ENCODE measurements at regions not wholly inside any gene's neighbourhood (a gene's known extent, or its start where the extent isn't known, plus 50 kb on each side); places are given as distances from the start of the nearest gene placed in this dataset.

DNA sequence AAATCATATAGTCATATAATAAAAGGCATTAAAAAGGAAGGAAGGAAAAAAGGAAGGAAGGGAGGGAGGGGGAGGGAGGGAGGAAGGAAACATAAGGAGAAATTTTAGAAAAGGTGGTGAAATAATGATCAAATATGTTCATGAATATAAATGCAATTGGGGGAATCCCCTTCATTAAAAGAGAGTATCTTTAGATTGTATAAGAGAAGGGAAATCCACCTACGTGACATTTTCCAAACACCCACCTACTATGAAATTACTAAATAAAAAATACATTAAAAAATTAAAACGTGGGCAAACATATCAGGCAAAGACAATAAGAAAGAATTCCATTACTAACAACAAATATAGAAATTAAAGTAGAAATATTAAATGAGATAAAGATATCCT lies 203.4 kb upstream of the PARD3B start:
- Histone ChIP-seq H3K4me2 (ENCODE audit: low read length) (no peak overlapping the region), H3F3A (ENCODE audit: insufficient read depth, low read length) (no peaks in the 10 kb centered on the region), H3K27me3 (ENCODE audit: insufficient read depth, low read length) (no peaks in the 10 kb centered on the region), H2AFZ (ENCODE audit: low read length) (no peak overlapping the region), H3K27ac (ENCODE audit: low read depth, low read length, poor library complexity, severe bottlenecking) (no peak overlapping the region), H3K9me3 (ENCODE audit: low read length) (no peaks in the 10 kb centered on the region), H3K4me1 (ENCODE audit: insufficient read depth, low read length, severe bottlenecking) (no peaks in the 10 kb centered on the region), H3K4me3 (ENCODE audit: low read depth, low read length, poor library complexity, severe bottlenecking) (no peak overlapping the region), H3K79me2 (ENCODE audit: insufficient read depth, low read length) (no peaks in the 10 kb centered on the region), H3K36me3 (ENCODE audit: insufficient read depth, low read length) (no peaks in the 10 kb centered on the region), H3K9ac (ENCODE audit: low read length) (no peak overlapping the region), H4K20me1 (ENCODE audit: insufficient read depth, low read length) (no peaks in the 10 kb centered on the region), H3K9me2 (ENCODE audit: low read depth, low read length) (no peaks in the 10 kb centered on the region)
- no peak for TF ChIP-seq EZH2 (IDR thresholded peaks at IDR 0.05; ENCODE audit: borderline replicate concordance, low read length)
- TF ChIP-seq, protein P1, sequence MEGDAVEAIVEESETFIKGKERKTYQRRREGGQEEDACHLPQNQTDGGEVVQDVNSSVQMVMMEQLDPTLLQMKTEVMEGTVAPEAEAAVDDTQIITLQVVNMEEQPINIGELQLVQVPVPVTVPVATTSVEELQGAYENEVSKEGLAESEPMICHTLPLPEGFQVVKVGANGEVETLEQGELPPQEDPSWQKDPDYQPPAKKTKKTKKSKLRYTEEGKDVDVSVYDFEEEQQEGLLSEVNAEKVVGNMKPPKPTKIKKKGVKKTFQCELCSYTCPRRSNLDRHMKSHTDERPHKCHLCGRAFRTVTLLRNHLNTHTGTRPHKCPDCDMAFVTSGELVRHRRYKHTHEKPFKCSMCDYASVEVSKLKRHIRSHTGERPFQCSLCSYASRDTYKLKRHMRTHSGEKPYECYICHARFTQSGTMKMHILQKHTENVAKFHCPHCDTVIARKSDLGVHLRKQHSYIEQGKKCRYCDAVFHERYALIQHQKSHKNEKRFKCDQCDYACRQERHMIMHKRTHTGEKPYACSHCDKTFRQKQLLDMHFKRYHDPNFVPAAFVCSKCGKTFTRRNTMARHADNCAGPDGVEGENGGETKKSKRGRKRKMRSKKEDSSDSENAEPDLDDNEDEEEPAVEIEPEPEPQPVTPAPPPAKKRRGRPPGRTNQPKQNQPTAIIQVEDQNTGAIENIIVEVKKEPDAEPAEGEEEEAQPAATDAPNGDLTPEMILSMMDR (IDR thresholded peaks at IDR 0.05; ENCODE audit: low read length) = no peak

DNA sequence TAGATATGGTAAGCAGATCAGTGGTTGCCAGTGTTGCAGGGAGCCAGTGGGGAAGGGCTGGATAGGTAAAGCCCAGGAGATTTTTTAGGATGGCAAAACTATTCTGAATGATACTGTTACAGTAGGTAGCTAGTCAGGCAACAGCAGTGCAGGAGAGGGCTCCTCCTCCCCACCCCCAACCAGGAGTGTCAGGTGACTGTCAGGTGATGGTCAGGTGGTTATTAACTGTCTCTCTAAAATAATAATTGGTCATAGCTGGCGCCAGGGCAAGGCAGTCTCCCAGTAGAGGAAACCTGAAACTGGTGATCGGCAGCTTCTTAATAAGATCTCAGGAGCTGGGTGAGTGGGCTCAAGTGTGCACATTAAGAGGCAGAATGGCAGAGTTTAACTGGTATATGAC lies 201.6 kb upstream of the PARD3B start:
- Histone ChIP-seq H3K4me3 (ENCODE audit: low read depth, low read length, poor library complexity, severe bottlenecking) (no peak overlapping the region), H3F3A (ENCODE audit: insufficient read depth, low read length) (no peaks in the 10 kb centered on the region), H3K27ac (ENCODE audit: low read depth, low read length, poor library complexity, severe bottlenecking) (no peak overlapping the region), H3K4me1 (ENCODE audit: insufficient read depth, low read length, severe bottlenecking) (no peaks in the 10 kb centered on the region), H3K79me2 (ENCODE audit: insufficient read depth, low read length) (no peaks in the 10 kb centered on the region), H3K9me3 (ENCODE audit: low read length) (no peaks in the 10 kb centered on the region), H2AFZ (ENCODE audit: low read length) (no peak overlapping the region), H3K9ac (ENCODE audit: low read length) (no peak overlapping the region), H3K36me3 (ENCODE audit: insufficient read depth, low read length) (no peaks in the 10 kb centered on the region), H4K20me1 (ENCODE audit: insufficient read depth, low read length) (no peaks in the 10 kb centered on the region), H3K4me2 (ENCODE audit: low read length) (no peak overlapping the region), H3K27me3 (ENCODE audit: insufficient read depth, low read length) (no peaks in the 10 kb centered on the region), H3K9me2 (ENCODE audit: low read depth, low read length) (no peaks in the 10 kb centered on the region)
- no peak for TF ChIP-seq EZH2 (IDR thresholded peaks at IDR 0.05; ENCODE audit: borderline replicate concordance, low read length)
- TF ChIP-seq, protein P1 (IDR thresholded peaks at IDR 0.05; ENCODE audit: low read length) = no peak

DNA sequence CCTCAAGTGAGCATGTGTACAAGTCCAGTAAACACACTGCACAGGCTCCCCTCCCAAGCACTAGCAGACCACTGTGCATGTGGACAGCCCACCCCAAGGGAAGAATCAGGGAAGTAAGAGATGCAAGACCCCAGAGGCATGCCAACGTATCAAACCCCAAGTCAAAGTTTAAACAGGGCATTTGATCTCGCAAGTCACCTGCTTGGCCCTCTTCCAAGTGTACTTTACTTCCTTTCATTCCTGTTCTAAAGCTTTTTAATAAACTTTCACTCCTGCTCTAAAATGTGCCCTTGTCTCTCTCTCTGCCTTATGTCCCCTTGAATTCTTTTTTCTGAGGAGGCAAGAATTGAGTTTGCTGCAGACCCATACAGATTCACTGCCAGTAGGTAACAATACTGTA lies 201.2 kb upstream of the PARD3B start:
- Histone ChIP-seq H2AFZ (ENCODE audit: low read length) (no peak overlapping the region), H3K4me3 (ENCODE audit: low read depth, low read length, poor library complexity, severe bottlenecking) (no peak overlapping the region)
- TF ChIP-seq, protein P1 (IDR thresholded peaks at IDR 0.05; ENCODE audit: low read length) = no peak
- TF ChIP-seq EZH2 (IDR thresholded peaks at IDR 0.05; ENCODE audit: borderline replicate concordance, low read length) = no peak

More for the DNA sequence above, 201.2 kb upstream of the PARD3B start:
- Histone ChIP-seq H3K36me3 (ENCODE audit: insufficient read depth, low read length) (no peaks in the 10 kb centered on the region), H3K4me2 (ENCODE audit: low read length) (no peak overlapping the region), H3K27ac (ENCODE audit: low read depth, low read length, poor library complexity, severe bottlenecking) (no peak overlapping the region), H3K79me2 (ENCODE audit: insufficient read depth, low read length) (no peaks in the 10 kb centered on the region), H3K27me3 (ENCODE audit: insufficient read depth, low read length) (no peaks in the 10 kb centered on the region), H3K9me2 (ENCODE audit: low read depth, low read length) (no peaks in the 10 kb centered on the region), H4K20me1 (ENCODE audit: insufficient read depth, low read length) (no peaks in the 10 kb centered on the region), H3K4me1 (ENCODE audit: insufficient read depth, low read length, severe bottlenecking) (no peaks in the 10 kb centered on the region), H3K9ac (ENCODE audit: low read length) (no peak overlapping the region), H3F3A (ENCODE audit: insufficient read depth, low read length) (no peaks in the 10 kb centered on the region), H3K9me3 (ENCODE audit: low read length) (no peaks in the 10 kb centered on the region)
